HepG2 (cell line): ENCODE measurements at regions not wholly inside any gene's neighbourhood (a gene's known extent, or its start where the extent isn't known, plus 50 kb on each side); places are given as distances from the start of the nearest gene placed in this dataset.

ENCODE experiments used
- ELF3 ChIP-seq: IDR thresholded peaks from 2 replicates; pipeline ENCODE4 v1.6.1; 2016; ENCODE audit warnings: missing genetic modification reagents, missing compliant biosample characterization
- MED13 ChIP-seq: sonication (generic); formaldehyde crosslinking; IDR thresholded peaks from 2 replicates; pipeline ENCODE4 v1.5.0; 2020; ENCODE audit warnings: missing genetic modification reagents
- MLXIP ChIP-seq: sonication (generic); formaldehyde crosslinking; IDR thresholded peaks from 2 replicates; pipeline ENCODE4 v1.9.0; 2021; ENCODE audit warnings: missing genetic modification reagents, borderline replicate concordance
- NCOA5 ChIP-seq: sonication (generic); formaldehyde crosslinking; IDR thresholded peaks from 2 replicates; pipeline ENCODE4 v1.4.0; 2020; ENCODE audit warnings: missing genetic modification reagents
- NR1H2 ChIP-seq: sonication (generic); formaldehyde crosslinking; IDR thresholded peaks from 2 replicates; pipeline ENCODE4 v1.8.1; 2022; ENCODE audit warnings: low read depth, missing genetic modification reagents, borderline replicate concordance
- RBM22 ChIP-seq: fragments of 200-400 bp; formaldehyde crosslinking; optimal IDR thresholded peaks from 2 replicates; pipeline ENCODE3; 2017; ENCODE audit warnings: mild to moderate bottlenecking, low read length, moderate library complexity
- SMC3 ChIP-seq: IDR thresholded peaks from 2 replicates; pipeline ENCODE4 v1.6.1; 2011; ENCODE audit warnings: low read length, improper control_type of control experiment
- SOX5 ChIP-seq: IDR thresholded peaks from 2 replicates; pipeline ENCODE4 v1.6.1; 2016; ENCODE audit warnings: borderline replicate concordance
- TCF7L2 ChIP-seq: IDR thresholded peaks from 2 replicates; pipeline ENCODE4 v1.6.1; 2011; ENCODE audit warnings: mild to moderate bottlenecking, low read depth, low read length, moderate library complexity
- ZNF614 ChIP-seq: IDR thresholded peaks from 2 replicates; pipeline ENCODE4 v1.6.1; 2018; ENCODE audit warnings: missing biosample characterization, missing genetic modification reagents, inconsistent platforms, borderline replicate concordance
- ZNF773 ChIP-seq: sonication (generic); formaldehyde crosslinking; IDR thresholded peaks from 2 replicates; pipeline ENCODE4 v1.4.0; 2020; ENCODE audit warnings: missing genetic modification reagents, borderline replicate concordance
- ZSCAN31 ChIP-seq: sonication (generic); formaldehyde crosslinking; IDR thresholded peaks from 2 replicates; pipeline ENCODE4 v1.5.0; 2020; ENCODE audit warnings: low read depth, mild to moderate bottlenecking, missing genetic modification reagents
- TF ChIP-seq, protein P1 (sequence below), 2 experiments: IDR thresholded peaks; 2 replicates each; pipeline ENCODE4 v1.6.1; 2011 to 2012; ENCODE audit warnings: low read length in 2 of 2, borderline replicate concordance in 1 of 2, low read depth in 1 of 2, mild to moderate bottlenecking in 1 of 2, moderate library complexity in 1 of 2

GRCh38 chr9:134995792-134996120 lies 78.0 kb upstream of the FCN1 start (continued):
- TF ChIP-seq NCOA5 (no peak), ZNF773 (CRISPR knock-in tag) (no peak), ZNF614 (CRISPR knock-in tag) (no peak), RBM22 (no peak), TCF7L2 (no peak), ZSCAN31 (CRISPR knock-in tag) (no peak), MED13 (CRISPR knock-in tag) (no peak), ELF3 (CRISPR knock-in tag) (no peak), NR1H2 (no peak), SMC3 (no peak), SOX5 (no peak), MLXIP (no peak)
- TF ChIP-seq, protein P1, sequence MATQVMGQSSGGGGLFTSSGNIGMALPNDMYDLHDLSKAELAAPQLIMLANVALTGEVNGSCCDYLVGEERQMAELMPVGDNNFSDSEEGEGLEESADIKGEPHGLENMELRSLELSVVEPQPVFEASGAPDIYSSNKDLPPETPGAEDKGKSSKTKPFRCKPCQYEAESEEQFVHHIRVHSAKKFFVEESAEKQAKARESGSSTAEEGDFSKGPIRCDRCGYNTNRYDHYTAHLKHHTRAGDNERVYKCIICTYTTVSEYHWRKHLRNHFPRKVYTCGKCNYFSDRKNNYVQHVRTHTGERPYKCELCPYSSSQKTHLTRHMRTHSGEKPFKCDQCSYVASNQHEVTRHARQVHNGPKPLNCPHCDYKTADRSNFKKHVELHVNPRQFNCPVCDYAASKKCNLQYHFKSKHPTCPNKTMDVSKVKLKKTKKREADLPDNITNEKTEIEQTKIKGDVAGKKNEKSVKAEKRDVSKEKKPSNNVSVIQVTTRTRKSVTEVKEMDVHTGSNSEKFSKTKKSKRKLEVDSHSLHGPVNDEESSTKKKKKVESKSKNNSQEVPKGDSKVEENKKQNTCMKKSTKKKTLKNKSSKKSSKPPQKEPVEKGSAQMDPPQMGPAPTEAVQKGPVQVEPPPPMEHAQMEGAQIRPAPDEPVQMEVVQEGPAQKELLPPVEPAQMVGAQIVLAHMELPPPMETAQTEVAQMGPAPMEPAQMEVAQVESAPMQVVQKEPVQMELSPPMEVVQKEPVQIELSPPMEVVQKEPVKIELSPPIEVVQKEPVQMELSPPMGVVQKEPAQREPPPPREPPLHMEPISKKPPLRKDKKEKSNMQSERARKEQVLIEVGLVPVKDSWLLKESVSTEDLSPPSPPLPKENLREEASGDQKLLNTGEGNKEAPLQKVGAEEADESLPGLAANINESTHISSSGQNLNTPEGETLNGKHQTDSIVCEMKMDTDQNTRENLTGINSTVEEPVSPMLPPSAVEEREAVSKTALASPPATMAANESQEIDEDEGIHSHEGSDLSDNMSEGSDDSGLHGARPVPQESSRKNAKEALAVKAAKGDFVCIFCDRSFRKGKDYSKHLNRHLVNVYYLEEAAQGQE (IDR thresholded peaks at IDR 0.05; ENCODE audit: borderline replicate concordance in 1 of 2, low read depth in 1 of 2, low read length in 2 of 2): no peak
